ENCODE measurements at regions not wholly inside any gene's neighbourhood (a gene's known extent, or its start where the extent isn't known, plus 50 kb on each side); places are given as distances from the start of the nearest gene placed in this dataset.

DNA sequence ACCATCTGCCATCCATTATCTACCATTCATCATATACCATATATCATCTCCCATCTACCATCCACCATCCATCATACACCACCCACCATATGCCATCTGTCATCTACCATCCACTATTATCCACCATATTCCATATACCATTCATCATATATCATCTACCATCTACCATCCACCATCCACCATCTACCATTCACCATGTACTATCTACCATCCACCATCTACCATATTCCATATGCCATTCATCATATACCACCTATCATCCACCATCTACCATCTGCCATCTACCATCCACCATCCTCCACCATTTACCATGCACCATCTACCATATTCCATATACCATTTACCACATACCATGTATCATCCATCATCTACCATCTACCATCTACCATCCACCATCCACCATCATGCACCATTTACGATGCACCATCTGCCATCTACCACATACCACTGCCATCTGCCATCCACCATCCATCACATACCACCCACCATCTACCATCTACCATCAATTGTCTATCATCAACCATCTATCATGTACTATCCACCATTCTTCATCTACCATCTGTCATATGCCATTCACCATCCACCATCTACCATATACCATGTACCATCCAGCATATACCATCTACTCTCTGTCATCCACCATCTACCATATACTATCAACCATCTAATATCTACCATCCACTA is 50.6 kb upstream of the RAB4A start:
- TF ChIP-seq, protein P1, sequence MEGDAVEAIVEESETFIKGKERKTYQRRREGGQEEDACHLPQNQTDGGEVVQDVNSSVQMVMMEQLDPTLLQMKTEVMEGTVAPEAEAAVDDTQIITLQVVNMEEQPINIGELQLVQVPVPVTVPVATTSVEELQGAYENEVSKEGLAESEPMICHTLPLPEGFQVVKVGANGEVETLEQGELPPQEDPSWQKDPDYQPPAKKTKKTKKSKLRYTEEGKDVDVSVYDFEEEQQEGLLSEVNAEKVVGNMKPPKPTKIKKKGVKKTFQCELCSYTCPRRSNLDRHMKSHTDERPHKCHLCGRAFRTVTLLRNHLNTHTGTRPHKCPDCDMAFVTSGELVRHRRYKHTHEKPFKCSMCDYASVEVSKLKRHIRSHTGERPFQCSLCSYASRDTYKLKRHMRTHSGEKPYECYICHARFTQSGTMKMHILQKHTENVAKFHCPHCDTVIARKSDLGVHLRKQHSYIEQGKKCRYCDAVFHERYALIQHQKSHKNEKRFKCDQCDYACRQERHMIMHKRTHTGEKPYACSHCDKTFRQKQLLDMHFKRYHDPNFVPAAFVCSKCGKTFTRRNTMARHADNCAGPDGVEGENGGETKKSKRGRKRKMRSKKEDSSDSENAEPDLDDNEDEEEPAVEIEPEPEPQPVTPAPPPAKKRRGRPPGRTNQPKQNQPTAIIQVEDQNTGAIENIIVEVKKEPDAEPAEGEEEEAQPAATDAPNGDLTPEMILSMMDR (IDR thresholded peaks at IDR 0.05): no peak
- no peak for TF ChIP-seq POLR2A (IDR thresholded peaks at IDR 0.05)
